Kidney capillary endothelial cell (primary cell): ENCODE measurements at regions not wholly inside any gene's neighbourhood (a gene's known extent, or its start where the extent isn't known, plus 50 kb on each side); places are given as distances from the start of the nearest gene placed in this dataset.
A peak's percentile ranks its signal among the peaks of the same experiment; 100 is the strongest.

Source experiments
- DNase-seq: peaks from one replicate; pipeline ENCODE4 v3.0.0-alpha.2; 2018; ENCODE audit warnings: low spot score

DNA sequence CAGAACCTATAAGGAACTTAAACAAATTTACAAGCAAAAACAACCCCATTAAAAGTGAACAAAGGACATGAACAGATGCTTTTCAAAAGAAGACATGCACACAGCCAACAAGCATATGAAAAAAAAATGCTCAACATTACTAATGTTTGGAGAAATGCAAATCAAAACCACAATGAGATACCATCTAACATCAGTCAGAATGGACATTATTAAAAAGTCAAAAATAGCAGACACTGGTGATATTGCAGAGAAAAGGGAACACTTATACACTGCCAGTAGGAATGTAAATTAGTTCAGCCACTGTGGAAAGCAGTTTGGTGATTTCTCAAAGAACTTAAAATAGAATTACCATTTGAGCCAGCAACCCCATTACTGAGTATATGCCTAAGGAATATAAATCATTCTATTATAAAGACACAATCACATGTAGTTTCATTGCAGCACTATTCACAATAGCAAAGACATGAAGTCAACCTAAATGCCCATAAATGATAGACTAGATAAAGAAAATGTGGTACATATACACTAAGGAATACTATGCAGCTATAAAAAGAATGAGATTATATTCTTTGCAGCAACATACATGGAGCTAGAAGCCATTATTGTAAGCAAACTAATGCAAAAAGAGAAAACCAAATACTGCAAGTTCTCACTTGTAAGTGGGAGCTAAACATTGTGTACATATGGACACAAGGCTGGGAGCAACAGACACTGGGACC is 1509.4 kb downstream of the TECRL start:
- no peak for DNase-seq

DNA sequence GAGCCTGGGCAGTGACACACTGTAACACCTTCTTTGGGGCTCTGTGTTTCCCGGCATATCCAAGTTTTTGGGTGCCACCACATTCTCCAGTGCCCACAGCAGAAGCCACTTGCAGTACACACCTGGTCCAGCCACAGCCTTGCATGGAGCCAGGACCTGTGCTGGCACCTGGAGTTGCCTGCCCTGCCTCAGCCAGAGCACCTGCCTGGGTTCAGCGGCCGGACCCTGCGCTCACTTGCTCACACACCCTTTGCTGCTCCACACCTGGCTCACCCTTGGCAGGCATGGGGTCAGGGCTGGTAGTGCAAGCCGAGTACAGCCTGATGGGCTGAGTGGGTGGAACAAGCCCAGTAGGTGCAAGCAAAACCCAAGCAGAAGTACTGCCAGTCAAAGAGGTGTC is 1511.1 kb downstream of the TECRL start:
- no peak for DNase-seq

DNA sequence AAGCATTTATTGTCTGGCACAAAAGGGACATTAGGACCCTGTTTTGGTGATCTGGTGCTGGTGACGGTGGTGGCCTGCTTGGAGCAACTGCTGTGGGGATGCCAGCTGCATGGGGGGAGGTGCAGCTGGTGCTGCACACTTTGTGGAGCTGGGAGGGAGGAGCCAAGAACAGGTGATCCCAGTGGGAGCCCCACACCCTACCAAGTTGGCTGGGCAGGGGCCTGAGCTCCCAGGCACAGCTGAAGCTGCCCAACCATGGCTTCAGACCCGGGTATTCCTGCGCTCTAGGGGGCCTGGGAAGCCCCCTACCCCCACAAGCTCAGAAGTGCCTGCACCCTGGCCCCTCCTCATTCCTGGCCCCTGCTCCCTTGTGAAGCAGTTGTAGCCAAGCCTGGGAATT is 1512.5 kb downstream of the TECRL start:
- DNase-seq = no peak

GRCh38 chr4:62881901-62882300 is 1527.3 kb downstream of the TECRL start:
- no peak for DNase-seq

DNA sequence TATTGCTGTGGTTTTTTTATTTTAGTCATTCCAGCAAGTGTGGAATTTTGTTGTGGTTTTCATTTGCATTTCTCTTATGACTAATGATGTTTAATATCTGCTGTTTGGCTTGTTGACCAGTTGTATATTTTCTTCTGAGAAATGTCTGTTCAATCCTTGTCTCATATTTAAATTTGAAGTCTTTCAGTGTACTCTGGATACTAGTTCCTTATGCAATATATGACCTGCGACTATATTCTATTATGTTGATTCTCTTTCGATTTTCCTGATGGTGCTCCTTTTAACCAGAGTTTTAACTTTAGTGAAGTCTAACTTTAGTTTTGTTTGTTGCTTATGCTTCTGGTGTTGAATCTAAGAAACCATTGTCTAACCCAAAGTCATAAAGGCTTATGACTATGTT is 1528.0 kb downstream of the TECRL start:
- DNase-seq = no peak

DNA sequence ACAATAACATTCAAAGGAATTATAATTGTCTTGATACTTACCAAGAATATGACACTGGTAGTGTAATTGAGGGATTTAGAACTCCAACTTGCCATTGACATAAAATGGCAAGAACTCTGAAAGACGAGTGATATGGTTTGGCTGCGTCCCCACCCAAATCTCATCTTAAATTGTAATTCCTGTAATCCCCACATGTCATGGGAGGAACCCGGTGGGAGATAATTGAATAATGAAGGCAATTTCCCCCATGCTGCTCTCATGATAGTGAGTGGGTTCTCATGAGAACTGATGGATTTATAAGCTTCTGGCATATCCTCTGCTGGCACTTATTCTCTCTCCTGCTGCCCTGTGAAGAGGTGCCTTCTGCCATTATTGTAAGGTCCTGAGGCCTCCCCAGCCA is 1536.4 kb downstream of the TECRL start:
- no peak for DNase-seq

DNA sequence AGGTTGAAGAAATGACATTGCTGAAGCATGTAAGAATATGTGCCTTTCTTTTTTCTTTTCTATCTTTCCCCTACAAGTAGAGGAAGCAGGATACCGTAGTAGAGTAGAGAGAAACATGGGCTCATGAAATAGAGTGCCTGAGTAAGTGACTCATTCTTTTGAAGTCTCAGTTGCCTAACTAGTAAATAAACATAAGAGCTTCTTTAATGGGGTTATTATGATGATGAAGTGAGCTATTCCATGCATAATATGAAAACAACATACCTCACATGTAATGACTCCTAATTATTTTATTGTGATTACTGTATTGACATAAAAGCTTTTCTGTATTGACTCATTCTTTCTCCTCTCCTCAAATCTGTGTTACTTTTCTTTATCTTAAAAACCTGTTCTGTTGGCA is 1538.2 kb downstream of the TECRL start:
- DNase-seq = no peak

- no peak for DNase-seq
These were observed 1538.8 kb downstream of the TECRL start for GRCh38 chr4:62870451-62870850.

- no peak for DNase-seq
These were observed 1544.0 kb downstream of the TECRL start for GRCh38 chr4:62865261-62865660.

- no peak for DNase-seq
These were observed 1559.6 kb downstream of the TECRL start for GRCh38 chr4:62849696-62850095.

GRCh38 chr4:62835631-62836030 is 1573.6 kb downstream of the TECRL start:
- DNase-seq = no peak

GRCh38 chr4:62822306-62822705 is 1586.9 kb downstream of the TECRL start:
- DNase-seq = no peak

DNA sequence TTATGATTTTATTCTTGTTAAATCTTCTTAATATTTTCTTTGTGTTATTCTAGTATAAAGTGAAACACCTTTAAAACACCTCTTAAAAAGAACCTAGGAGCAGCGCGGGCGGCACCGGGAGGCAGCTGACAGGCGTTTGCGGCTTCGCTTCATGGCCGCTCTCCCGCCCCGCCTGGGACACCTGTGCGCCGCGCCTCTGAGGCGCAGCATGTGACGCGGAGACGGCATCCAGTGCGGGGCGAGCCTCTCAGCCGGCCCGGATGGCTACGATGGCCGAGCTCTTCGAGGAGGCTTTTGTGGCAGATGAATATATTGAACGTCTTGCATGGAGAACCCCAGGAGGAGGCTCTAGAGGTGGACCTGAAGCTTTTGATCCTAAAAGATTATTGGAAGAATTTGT is 1592.7 kb downstream of the TECRL start:
- no peak for DNase-seq

DNA sequence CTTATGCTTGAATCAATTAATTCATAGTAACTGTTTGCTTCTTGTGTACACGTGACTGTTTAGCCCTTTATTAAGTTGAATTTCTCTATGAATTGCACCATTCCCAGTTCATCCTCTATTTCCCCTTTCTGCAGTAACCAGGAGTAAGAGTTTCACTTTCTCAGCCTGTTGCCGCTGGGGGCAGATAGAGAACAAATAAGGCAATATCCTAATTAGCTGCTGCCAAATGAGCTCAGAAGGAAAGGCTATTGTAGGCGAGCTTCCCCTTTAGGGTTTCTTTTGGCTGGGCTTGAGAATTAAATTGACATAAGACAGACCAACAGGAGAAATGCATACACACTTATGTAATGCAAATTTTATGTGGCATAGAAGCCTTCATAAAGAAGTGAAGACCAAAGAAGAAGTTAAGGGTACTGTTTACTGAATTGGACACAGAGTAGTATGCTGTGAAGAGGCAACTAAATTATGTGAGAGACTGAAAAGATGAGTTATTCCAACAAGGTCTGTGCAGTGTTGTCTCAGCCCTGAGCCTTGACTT is 1594.7 kb downstream of the TECRL start:
- no peak for DNase-seq

DNA sequence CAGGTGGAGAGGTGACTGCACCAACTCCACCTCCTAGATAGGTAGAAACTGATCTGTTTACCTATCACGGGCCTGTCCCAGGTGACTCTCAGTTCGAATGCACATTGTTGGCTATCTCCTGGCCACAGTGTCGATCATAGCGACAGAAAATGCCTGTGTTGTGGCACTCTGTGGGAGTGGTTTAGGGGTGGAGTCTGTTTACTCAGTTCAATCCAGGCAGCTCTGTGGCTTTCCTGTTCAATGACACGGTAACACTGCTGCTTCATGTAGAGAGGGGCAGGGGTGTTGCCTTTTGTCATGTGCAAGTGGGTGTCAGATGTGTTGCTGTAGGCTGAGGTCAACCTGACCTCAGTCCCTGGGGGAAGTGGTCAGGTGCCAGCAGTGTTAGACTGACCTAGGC is 1602.4 kb downstream of the TECRL start:
- no peak for DNase-seq

GRCh38 chr4:62804075-62804474 is 1603.9 kb downstream of the ADGRL3 start:
- no peak for DNase-seq

GRCh38 chr4:62797221-62797620 is 1597.1 kb downstream of the ADGRL3 start:
- DNase-seq = no peak

GRCh38 chr4:62791386-62791785 is 1591.3 kb downstream of the ADGRL3 start:
- DNase-seq = no peak

DNA sequence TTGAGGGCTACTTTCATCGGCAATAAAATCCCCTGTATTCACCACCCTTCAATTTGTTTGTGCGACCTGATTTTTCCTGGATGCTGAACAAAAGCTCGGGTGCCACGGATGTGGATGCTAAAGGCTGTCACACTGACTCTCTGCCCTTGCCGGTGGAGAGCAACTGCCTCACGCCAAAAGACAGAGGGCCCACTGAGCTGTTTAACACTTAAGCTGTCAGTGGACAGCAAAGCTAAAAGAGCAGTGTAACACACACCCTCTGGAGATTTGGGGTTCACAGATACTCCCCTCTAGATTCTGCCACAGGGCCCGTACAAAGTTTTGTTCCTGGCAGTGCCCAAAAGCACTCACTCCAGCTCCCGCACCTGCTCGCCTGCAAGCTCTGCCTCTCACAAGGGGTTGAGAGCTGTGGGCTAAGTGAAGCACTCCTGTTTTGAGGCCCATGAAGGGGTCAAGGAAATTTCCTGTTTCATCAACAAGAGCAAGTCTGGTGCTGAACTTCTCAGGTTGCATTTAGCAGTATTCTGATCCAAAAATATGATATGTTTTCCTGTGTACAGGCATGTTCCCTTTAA is 1571.9 kb downstream of the ADGRL3 start:
- no peak for DNase-seq

GRCh38 chr4:62740296-62740695 is 1540.2 kb downstream of the ADGRL3 start:
- no peak for DNase-seq

GRCh38 chr4:62717154-62717553 is 1517.0 kb downstream of the ADGRL3 start:
- DNase-seq = no peak

- DNase-seq = no peak
These were observed 1511.4 kb downstream of the ADGRL3 start for GRCh38 chr4:62711575-62711974.

GRCh38 chr4:62709618-62710252 is 1509.6 kb downstream of the ADGRL3 start:
- DNase-seq = peak; percentile 26
